ENCODE measurements at regions not wholly inside any gene's neighbourhood (a gene's known extent, or its start where the extent isn't known, plus 50 kb on each side); places are given as distances from the start of the nearest gene placed in this dataset.

GRCh38 chr10:105656856-105657255 is 1015.8 kb downstream of the SORCS3 start:
- no peak overlapping the region for H3K4me3 ChIP-seq
- H3K4me1 ChIP-seq (ENCODE audit: low read depth): peaks cover 10% of the 10 kb centered on the region
- no peaks in the 10 kb centered on the region for H3K27me3 ChIP-seq
- no peak for DNase-seq (ENCODE audit: low read depth in 1 of 2, low spot score in 1 of 2)
- TF ChIP-seq, protein P1, sequence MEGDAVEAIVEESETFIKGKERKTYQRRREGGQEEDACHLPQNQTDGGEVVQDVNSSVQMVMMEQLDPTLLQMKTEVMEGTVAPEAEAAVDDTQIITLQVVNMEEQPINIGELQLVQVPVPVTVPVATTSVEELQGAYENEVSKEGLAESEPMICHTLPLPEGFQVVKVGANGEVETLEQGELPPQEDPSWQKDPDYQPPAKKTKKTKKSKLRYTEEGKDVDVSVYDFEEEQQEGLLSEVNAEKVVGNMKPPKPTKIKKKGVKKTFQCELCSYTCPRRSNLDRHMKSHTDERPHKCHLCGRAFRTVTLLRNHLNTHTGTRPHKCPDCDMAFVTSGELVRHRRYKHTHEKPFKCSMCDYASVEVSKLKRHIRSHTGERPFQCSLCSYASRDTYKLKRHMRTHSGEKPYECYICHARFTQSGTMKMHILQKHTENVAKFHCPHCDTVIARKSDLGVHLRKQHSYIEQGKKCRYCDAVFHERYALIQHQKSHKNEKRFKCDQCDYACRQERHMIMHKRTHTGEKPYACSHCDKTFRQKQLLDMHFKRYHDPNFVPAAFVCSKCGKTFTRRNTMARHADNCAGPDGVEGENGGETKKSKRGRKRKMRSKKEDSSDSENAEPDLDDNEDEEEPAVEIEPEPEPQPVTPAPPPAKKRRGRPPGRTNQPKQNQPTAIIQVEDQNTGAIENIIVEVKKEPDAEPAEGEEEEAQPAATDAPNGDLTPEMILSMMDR (IDR thresholded peaks at IDR 0.05; ENCODE audit: low read depth, low read length): no peak
- H3K9me3 ChIP-seq (ENCODE audit: low read depth): no peaks in the 10 kb centered on the region
- no peaks in the 10 kb centered on the region for H3K36me3 ChIP-seq
- no peak overlapping the region for H3K27ac ChIP-seq

GRCh38 chr10:105650306-105650705 is 1009.2 kb downstream of the SORCS3 start:
- TF ChIP-seq, protein P1 (IDR thresholded peaks at IDR 0.05; ENCODE audit: low read depth, low read length): no peak
- Histone ChIP-seq H3K4me3 (no peak overlapping the region), H3K27ac (no peak overlapping the region), H3K9me3 (ENCODE audit: low read depth) (no peaks in the 10 kb centered on the region), H3K36me3 (no peaks in the 10 kb centered on the region), H3K27me3 (no peaks in the 10 kb centered on the region), H3K4me1 (ENCODE audit: low read depth) (peaks cover 12% of the 10 kb centered on the region)
- no peak for DNase-seq (ENCODE audit: low read depth in 1 of 2, low spot score in 1 of 2)

DNA sequence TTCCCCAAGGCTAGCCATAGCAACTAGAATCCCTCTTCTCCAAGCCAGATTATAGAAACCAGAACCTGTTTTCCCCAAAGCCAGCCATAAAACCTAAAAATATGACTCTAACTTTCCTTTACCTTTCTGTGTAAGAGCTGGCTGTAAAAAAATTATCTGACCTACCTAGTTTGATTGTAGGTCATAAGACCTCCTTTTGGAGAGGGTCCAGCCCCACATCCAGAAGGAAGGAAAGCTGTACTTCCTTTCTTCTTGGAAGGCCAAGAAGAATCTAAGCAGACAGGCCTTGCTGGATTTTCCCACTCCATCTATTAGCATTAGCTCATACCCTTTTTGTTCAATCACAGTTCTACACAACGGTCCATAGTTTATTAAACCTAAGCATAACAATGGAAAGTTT is 1006.3 kb downstream of the SORCS3 start:
- no peaks in the 10 kb centered on the region for H3K27me3 ChIP-seq
- H3K4me3 ChIP-seq: no peak overlapping the region
- DNase-seq (ENCODE audit: low read depth in 1 of 2, low spot score in 1 of 2): no peak
- TF ChIP-seq, protein P1 (IDR thresholded peaks at IDR 0.05; ENCODE audit: low read depth, low read length): no peak
- no peaks in the 10 kb centered on the region for H3K36me3 ChIP-seq
- H3K4me1 ChIP-seq (ENCODE audit: low read depth): peaks cover 11% of the 10 kb centered on the region
- no peaks in the 10 kb centered on the region for H3K9me3 ChIP-seq (ENCODE audit: low read depth)
- no peak overlapping the region for H3K27ac ChIP-seq

DNA sequence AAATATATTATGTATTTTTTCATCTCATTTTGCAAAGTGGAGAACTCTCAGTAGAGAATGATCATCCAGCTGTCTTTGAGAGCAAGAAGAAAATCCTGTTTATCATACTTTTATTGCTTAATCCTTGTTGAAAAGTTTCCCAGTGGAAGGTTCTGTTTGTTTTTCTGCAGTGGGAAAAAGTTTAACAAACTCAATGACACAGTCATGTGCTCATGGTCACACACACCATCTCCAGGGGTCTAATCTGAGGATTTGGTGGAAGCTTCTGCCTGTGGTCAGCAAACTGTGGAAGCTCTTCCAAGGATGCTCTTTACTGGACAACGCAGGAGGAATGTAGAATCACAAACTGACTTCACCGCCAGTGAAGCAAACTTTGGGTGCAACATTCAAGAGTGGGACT is 1003.9 kb downstream of the SORCS3 start:
- no peaks in the 10 kb centered on the region for H3K36me3 ChIP-seq

GRCh38 chr10:105644559-105644958 is 1003.5 kb downstream of the SORCS3 start:
- Histone ChIP-seq H3K9me3 (ENCODE audit: low read depth) (no peaks in the 10 kb centered on the region), H3K27ac (no peak overlapping the region), H3K36me3 (no peaks in the 10 kb centered on the region), H3K4me1 (ENCODE audit: low read depth) (peaks cover 3% of the 10 kb centered on the region), H3K27me3 (no peaks in the 10 kb centered on the region), H3K4me3 (no peak overlapping the region)
- DNase-seq (ENCODE audit: low read depth in 1 of 2, low spot score in 1 of 2): no peak
- TF ChIP-seq, protein P1 (IDR thresholded peaks at IDR 0.05; ENCODE audit: low read depth, low read length): no peak

More for the DNA sequence above, 1003.9 kb downstream of the SORCS3 start:
- no peak for DNase-seq (ENCODE audit: low read depth in 1 of 2, low spot score in 1 of 2)
- Histone ChIP-seq H3K27ac (no peak overlapping the region), H3K27me3 (no peaks in the 10 kb centered on the region), H3K4me3 (no peak overlapping the region), H3K9me3 (ENCODE audit: low read depth) (no peaks in the 10 kb centered on the region), H3K4me1 (ENCODE audit: low read depth) (peaks cover 5% of the 10 kb centered on the region)
- TF ChIP-seq, protein P1 (IDR thresholded peaks at IDR 0.05; ENCODE audit: low read depth, low read length): no peak

GRCh38 chr10:105644091-105644490 is 1003.0 kb downstream of the SORCS3 start:
- no peak for DNase-seq (ENCODE audit: low read depth in 1 of 2, low spot score in 1 of 2)
- no peak overlapping the region for H3K27ac ChIP-seq
- no peak overlapping the region for H3K4me3 ChIP-seq
- TF ChIP-seq, protein P1 (IDR thresholded peaks at IDR 0.05; ENCODE audit: low read depth, low read length): no peak
- H3K27me3 ChIP-seq: no peaks in the 10 kb centered on the region
- no peaks in the 10 kb centered on the region for H3K9me3 ChIP-seq (ENCODE audit: low read depth)
- no peaks in the 10 kb centered on the region for H3K36me3 ChIP-seq
- H3K4me1 ChIP-seq (ENCODE audit: low read depth): no peaks in the 10 kb centered on the region
